Ishikawa (cell line): ENCODE measurements at regions not wholly inside any gene's neighbourhood (a gene's known extent, or its start where the extent isn't known, plus 50 kb on each side); places are given as distances from the start of the nearest gene placed in this dataset.

ENCODE experiments used
- CEBPB ChIP-seq: IDR thresholded peaks from 2 replicates; pipeline ENCODE4 v1.6.1; 2012
- CREB1 ChIP-seq: IDR thresholded peaks from 2 replicates; pipeline ENCODE4 v1.6.1; 2012; ENCODE audit warnings: low read depth
- EGR1 ChIP-seq: IDR thresholded peaks from 2 replicates; pipeline ENCODE4 v1.6.1; 2012
- FOXM1 ChIP-seq: IDR thresholded peaks from 2 replicates; pipeline ENCODE4 v1.6.1; 2012; ENCODE audit warnings: low read depth, borderline replicate concordance
- NFIC ChIP-seq: IDR thresholded peaks from 2 replicates; pipeline ENCODE4 v1.6.1; 2012
- RAD21 ChIP-seq: IDR thresholded peaks from 2 replicates; pipeline ENCODE4 v1.6.1; 2012; ENCODE audit warnings: low read depth
- TAF1 ChIP-seq: IDR thresholded peaks from 2 replicates; pipeline ENCODE4 v1.6.1; 2012; ENCODE audit warnings: low read depth, mild to moderate bottlenecking
- TEAD4 ChIP-seq: IDR thresholded peaks from 2 replicates; pipeline ENCODE4 v1.6.1; 2012
- TF ChIP-seq, protein P1 (sequence below): IDR thresholded peaks from 2 replicates; pipeline ENCODE4 v1.6.1; 2012
- TF ChIP-seq, protein P2 (sequence below): IDR thresholded peaks from 2 replicates; pipeline ENCODE4 v1.6.1; 2012
- TF ChIP-seq, protein P3 (sequence below): IDR thresholded peaks from 2 replicates; pipeline ENCODE4 v1.6.1; 2012; ENCODE audit warnings: low read depth, mild to moderate bottlenecking

DNA sequence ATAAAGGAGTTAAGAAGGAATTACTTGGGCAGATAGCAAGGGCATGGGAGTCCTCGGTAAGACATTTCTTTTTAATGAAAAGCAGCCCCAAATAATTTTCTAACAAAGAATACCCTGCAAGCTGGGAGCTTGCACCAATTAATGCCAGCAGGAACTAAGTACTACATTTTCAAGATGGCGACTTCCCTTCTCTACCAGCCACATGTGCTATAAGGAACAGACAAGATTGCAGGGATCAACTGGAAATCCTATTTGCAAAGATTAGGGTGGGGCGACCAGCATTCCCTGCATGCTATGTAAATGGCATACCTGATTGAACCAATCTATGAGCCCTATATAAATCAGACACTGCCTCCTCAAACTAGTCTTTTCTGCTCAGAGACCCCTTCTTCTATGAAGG lies 827.5 kb downstream of the ADCYAP1 start:
- TF ChIP-seq TAF1 (no peak), RAD21 (no peak), CREB1 (no peak), EGR1 (no peak), CEBPB (no peak), FOXM1 (no peak), NFIC (no peak), TEAD4 (no peak)
- TF ChIP-seq, protein P1, sequence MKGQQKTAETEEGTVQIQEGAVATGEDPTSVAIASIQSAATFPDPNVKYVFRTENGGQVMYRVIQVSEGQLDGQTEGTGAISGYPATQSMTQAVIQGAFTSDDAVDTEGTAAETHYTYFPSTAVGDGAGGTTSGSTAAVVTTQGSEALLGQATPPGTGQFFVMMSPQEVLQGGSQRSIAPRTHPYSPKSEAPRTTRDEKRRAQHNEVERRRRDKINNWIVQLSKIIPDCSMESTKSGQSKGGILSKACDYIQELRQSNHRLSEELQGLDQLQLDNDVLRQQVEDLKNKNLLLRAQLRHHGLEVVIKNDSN = no peak
- TF ChIP-seq, protein P2, sequence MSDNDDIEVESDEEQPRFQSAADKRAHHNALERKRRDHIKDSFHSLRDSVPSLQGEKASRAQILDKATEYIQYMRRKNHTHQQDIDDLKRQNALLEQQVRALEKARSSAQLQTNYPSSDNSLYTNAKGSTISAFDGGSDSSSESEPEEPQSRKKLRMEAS = no peak
- TF ChIP-seq, protein P3, sequence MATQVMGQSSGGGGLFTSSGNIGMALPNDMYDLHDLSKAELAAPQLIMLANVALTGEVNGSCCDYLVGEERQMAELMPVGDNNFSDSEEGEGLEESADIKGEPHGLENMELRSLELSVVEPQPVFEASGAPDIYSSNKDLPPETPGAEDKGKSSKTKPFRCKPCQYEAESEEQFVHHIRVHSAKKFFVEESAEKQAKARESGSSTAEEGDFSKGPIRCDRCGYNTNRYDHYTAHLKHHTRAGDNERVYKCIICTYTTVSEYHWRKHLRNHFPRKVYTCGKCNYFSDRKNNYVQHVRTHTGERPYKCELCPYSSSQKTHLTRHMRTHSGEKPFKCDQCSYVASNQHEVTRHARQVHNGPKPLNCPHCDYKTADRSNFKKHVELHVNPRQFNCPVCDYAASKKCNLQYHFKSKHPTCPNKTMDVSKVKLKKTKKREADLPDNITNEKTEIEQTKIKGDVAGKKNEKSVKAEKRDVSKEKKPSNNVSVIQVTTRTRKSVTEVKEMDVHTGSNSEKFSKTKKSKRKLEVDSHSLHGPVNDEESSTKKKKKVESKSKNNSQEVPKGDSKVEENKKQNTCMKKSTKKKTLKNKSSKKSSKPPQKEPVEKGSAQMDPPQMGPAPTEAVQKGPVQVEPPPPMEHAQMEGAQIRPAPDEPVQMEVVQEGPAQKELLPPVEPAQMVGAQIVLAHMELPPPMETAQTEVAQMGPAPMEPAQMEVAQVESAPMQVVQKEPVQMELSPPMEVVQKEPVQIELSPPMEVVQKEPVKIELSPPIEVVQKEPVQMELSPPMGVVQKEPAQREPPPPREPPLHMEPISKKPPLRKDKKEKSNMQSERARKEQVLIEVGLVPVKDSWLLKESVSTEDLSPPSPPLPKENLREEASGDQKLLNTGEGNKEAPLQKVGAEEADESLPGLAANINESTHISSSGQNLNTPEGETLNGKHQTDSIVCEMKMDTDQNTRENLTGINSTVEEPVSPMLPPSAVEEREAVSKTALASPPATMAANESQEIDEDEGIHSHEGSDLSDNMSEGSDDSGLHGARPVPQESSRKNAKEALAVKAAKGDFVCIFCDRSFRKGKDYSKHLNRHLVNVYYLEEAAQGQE = no peak
